Gastroesophageal sphincter (tissue), 4 donors: ENCODE measurements at regions not wholly inside any gene's neighbourhood (a gene's known extent, or its start where the extent isn't known, plus 50 kb on each side); places are given as distances from the start of the nearest gene placed in this dataset.

ENCODE experiments used
- ATAC-seq: fragments of 150-250 bp; one replicate; pipeline ENCODE4 v1.9.1; 2016; ENCODE audit warnings: mild to moderate bottlenecking, moderate library complexity
- H3K27ac ChIP-seq, 4 donors: fragments of 200-600 bp; sonication (generic) in 3 of 4; 1 replicate in 3 of 4; 2 replicates in 1 of 4; pipeline ENCODE4 v1.5.1; 2016 to 2019
- H3K27me3 ChIP-seq: fragments of 200-600 bp; sonication (generic); one replicate; pipeline ENCODE4 v1.5.1; 2019
- H3K36me3 ChIP-seq, 2 donors: fragments of 200-600 bp; sonication (generic); one replicate each; pipeline ENCODE4 v1.5.1; 2019; ENCODE audit warnings: control low read depth in 1 of 2
- H3K4me1 ChIP-seq, 3 donors: fragments of 200-600 bp; sonication (generic); 1 replicate in 2 of 3; 2 replicates in 1 of 3; pipeline ENCODE4 v1.5.1; 2016 to 2019; ENCODE audit warnings: control low read depth in 2 of 3
- H3K4me3 ChIP-seq, 2 donors: fragments of 200-600 bp; sonication (generic); one replicate each; pipeline ENCODE4 v1.5.1; 2019; ENCODE audit warnings: mild to moderate bottlenecking in 1 of 2, moderate library complexity in 1 of 2
- H3K9me3 ChIP-seq, 3 donors: fragments of 200-600 bp; sonication (generic); one replicate each; pipeline ENCODE4 v1.5.1; 2017 to 2019; ENCODE audit warnings: control low read depth in 2 of 3
- EP300 ChIP-seq: sonication (generic); formaldehyde crosslinking; IDR thresholded peaks from one replicate; pipeline ENCODE4 v1.6.1; 2017; ENCODE audit warnings: antibody characterized with exemption, mild to moderate bottlenecking
- POLR2A ChIP-seq, 2 donors: fragments of 450-650 bp; IDR thresholded peaks; one replicate each; pipeline ENCODE4 v1.6.1; 2017; ENCODE audit warnings: antibody characterized with exemption in 2 of 2, mild to moderate bottlenecking in 2 of 2, moderate library complexity in 1 of 2
- POLR2AphosphoS5 ChIP-seq: sonication (generic); formaldehyde crosslinking; IDR thresholded peaks from one replicate; pipeline ENCODE4 v1.6.1; 2017; ENCODE audit warnings: antibody characterized with exemption
- WGBS, 2 donors: methylation state at CpG; one replicate each; pipeline ENCODE4 v1.1.5; 2018; ENCODE audit warnings: low coverage in 1 of 2; 5-methylcytosine and 5-hydroxymethylcytosine counted together
- TF ChIP-seq, protein P1 (sequence below), 4 experiments: fragments of 200-600 bp in 2 of 4; fragments of 450-650 bp in 2 of 4; sonication (generic) in 1 of 4; IDR thresholded peaks; one replicate each; pipeline ENCODE4 v1.5.1; 2017 to 2019; ENCODE audit warnings: antibody characterized with exemption in 4 of 4, mild to moderate bottlenecking in 2 of 4, moderate library complexity in 2 of 4

DNA sequence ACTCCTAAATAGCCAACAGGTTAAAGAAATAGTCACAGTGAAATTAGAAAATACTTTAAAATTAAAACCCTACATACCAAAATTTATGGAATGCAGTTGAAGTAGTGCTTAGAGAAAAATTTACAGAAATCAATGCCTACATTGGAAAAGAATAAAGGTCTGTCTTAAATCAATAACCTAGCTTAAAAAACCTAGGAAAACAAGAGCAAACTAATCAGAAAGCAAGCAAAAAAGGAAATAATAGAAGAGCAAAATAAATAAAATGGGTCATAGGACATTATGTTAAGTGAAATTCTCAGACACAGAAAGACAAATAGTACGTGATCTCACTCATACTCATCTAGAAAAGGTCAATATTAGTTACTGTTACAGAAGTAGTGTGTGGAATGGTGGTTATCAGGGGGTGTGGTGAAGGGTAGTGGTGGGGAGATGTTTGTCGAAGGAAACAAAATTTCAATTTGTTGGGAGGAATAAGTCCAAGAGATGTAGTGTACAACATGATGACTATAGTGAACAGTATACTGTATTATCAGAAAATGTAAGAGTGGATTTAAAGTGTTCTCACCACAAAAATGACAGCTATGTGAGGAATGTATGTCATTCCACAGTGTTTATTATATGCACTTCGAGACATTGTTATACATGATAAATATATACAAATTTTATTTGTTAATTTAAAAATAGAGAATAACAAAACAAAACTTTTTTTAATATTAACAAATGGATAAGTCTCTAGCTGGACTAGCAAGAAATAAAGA, 423.6 kb downstream of the CDH26 start:
- TF ChIP-seq POLR2A (IDR thresholded peaks at IDR 0.05) (no peak), POLR2AphosphoS5 (no peak), EP300 (no peak)
- TF ChIP-seq, protein P1, sequence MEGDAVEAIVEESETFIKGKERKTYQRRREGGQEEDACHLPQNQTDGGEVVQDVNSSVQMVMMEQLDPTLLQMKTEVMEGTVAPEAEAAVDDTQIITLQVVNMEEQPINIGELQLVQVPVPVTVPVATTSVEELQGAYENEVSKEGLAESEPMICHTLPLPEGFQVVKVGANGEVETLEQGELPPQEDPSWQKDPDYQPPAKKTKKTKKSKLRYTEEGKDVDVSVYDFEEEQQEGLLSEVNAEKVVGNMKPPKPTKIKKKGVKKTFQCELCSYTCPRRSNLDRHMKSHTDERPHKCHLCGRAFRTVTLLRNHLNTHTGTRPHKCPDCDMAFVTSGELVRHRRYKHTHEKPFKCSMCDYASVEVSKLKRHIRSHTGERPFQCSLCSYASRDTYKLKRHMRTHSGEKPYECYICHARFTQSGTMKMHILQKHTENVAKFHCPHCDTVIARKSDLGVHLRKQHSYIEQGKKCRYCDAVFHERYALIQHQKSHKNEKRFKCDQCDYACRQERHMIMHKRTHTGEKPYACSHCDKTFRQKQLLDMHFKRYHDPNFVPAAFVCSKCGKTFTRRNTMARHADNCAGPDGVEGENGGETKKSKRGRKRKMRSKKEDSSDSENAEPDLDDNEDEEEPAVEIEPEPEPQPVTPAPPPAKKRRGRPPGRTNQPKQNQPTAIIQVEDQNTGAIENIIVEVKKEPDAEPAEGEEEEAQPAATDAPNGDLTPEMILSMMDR (IDR thresholded peaks at IDR 0.05) = no peak
- Histone ChIP-seq H3K4me3 (no peak overlapping the region), H3K9me3 (peaks cover 0 to 10% (median 0%) of the 10 kb centered on the region in 3 donors), H3K27me3 (no peaks in the 10 kb centered on the region), H3K36me3 (no peaks in the 10 kb centered on the region), H3K4me1 (no peaks in the 10 kb centered on the region), H3K27ac (no peak overlapping the region)
- no peak for ATAC-seq
- 65 to 77% methylated on average over 3 of the region's 3 CpGs for whole genome bisulfite sequencing, 2 donors

DNA sequence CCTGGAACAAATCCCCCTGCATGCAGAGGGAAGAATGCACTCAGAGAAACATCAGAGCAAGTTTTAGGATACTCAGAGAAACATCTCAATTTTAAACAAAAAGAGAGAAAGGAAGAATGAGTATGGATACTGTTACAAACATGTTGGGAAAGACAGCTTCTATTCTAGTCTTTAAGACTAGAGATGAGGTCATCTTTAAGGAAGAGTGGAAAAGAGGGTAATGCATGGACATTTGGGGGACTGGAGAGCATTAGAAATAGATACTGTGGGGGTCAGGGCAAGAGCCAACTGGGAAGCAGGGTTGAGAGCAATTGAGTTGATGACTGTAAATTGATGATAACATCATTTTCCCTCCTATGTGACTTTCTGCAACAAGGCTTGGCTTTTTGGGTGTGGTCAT, 431.2 kb downstream of the CDH26 start:
- H3K4me3 ChIP-seq = no peak overlapping the region
- no peaks in the 10 kb centered on the region for H3K27me3 ChIP-seq
- ATAC-seq = no peak
- no peaks in the 10 kb centered on the region for H3K36me3 ChIP-seq
- H3K4me1 ChIP-seq = no peaks in the 10 kb centered on the region
- H3K27ac ChIP-seq = no peak overlapping the region
- H3K9me3 ChIP-seq = no peaks in the 10 kb centered on the region
- TF ChIP-seq POLR2A (IDR thresholded peaks at IDR 0.05) (no peak), EP300 (no peak), POLR2AphosphoS5 (no peak)
- TF ChIP-seq, protein P1 (IDR thresholded peaks at IDR 0.05) = no peak

DNA sequence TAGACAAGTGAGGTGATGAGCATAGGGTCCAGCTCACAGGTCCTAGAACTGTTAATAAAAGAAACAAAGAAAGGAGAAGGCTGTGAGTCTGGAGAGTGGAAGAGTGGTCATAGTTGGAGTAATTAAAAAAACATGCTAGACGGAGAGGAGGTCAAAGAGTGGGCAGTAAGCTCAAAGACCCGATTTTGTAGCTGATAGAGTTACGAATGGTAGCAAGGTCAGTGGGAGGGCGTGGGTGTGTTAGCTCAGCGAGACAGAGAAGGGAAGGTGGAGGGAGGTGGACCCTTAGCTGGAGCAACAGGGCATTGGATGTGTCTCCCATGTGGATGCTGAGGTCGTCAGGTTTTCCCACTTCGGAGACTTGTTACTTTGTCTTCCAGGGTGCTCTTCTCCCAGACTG, 431.7 kb downstream of the CDH26 start:
- Histone ChIP-seq H3K27me3 (no peaks in the 10 kb centered on the region), H3K4me1 (no peaks in the 10 kb centered on the region), H3K36me3 (no peaks in the 10 kb centered on the region), H3K9me3 (no peaks in the 10 kb centered on the region), H3K4me3 (no peak overlapping the region), H3K27ac (no peak overlapping the region)
- 63 to 69% methylated on average over 7 of the region's 7 CpGs for WGBS, 2 donors
- TF ChIP-seq, protein P1 (IDR thresholded peaks at IDR 0.05) = no peak
- no peak for TF ChIP-seq POLR2AphosphoS5
- no peak for TF ChIP-seq POLR2A (IDR thresholded peaks at IDR 0.05)
- no peak for TF ChIP-seq EP300
- ATAC-seq = no peak

DNA sequence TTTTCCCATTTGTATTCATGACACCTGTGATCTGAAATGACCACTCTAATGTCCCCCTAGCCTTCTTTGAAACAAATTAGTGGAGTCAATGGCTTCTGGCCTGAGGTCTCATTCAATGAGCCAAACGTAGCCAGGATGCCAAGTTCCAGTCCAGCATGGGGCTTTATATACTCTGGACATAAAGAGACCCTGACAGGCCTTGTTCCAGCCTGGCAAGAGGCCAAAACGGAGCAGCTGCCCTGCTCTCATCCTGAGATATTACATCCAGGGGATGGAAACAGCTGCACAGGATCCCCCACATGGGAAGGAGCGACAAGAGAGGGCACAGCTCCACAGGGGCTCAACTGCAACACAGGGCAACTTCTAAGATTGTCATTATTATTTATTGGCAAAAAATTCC, 437.8 kb downstream of the CDH26 start:
- Histone ChIP-seq H3K4me1 (no peaks in the 10 kb centered on the region), H3K27me3 (no peaks in the 10 kb centered on the region), H3K27ac (no peak overlapping the region), H3K4me3 (no peak overlapping the region), H3K36me3 (no peaks in the 10 kb centered on the region), H3K9me3 (peaks cover 0 to 12% (median 0%) of the 10 kb centered on the region in 3 donors)
- WGBS, 2 donors = 40 to 51% methylated on average over 1 to 2 of the region's 3 CpGs
- TF ChIP-seq POLR2A (IDR thresholded peaks at IDR 0.05) (no peak), POLR2AphosphoS5 (no peak), EP300 (no peak)
- TF ChIP-seq, protein P1 (IDR thresholded peaks at IDR 0.05) = no peak
- no peak for ATAC-seq

DNA sequence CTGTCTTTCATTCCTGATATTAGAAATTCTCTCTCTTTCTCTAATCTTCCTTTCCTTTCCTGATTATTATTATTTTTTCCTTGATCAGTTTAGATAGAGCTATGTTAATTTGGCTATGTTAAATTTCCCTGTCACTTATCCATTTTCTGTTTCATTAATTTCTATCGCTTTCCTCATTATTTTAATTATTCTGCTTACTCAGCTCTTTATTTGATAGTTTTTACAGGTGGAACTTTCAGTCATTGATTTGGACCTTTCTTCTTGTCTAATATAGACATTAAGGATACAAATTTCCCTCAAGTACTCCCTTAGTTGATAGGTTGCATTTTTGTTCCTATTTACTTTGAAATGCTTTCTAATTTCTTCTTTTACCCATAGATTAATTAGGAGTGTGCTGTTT, 442.3 kb downstream of the CDH26 start:
- no peaks in the 10 kb centered on the region for H3K36me3 ChIP-seq
- H3K4me3 ChIP-seq = no peak overlapping the region
- H3K27me3 ChIP-seq = no peaks in the 10 kb centered on the region
- H3K4me1 ChIP-seq = no peaks in the 10 kb centered on the region
- ATAC-seq = no peak
- no peak overlapping the region for H3K27ac ChIP-seq
- WGBS, 2 donors = 63 to 100% methylated on average over 1 of the region's 1 CpG
- peaks cover 0 to 12% (median 0%) of the 10 kb centered on the region in 3 donors for H3K9me3 ChIP-seq
- TF ChIP-seq POLR2A (IDR thresholded peaks at IDR 0.05) = no peak
- TF ChIP-seq, protein P1 (IDR thresholded peaks at IDR 0.05) = no peak
- TF ChIP-seq POLR2AphosphoS5 = no peak
- TF ChIP-seq EP300 = no peak
